Posterior vena cava (tissue), 2 donors: ENCODE measurements at regions not wholly inside any gene's neighbourhood (a gene's known extent, or its start where the extent isn't known, plus 50 kb on each side); places are given as distances from the start of the nearest gene placed in this dataset.
A peak's percentile ranks its signal among the peaks of the same experiment; 100 is the strongest.
"Not testable (repeated sequence)": the region's sequence is repeated elsewhere in the genome, so short reads cannot be mapped to it uniquely, and the experiment has no call there.

Experiments used
- DNase-seq: peaks from one replicate; pipeline ENCODE4 v3.0.0-alpha.2; 2020; ENCODE audit warnings: low spot score
- intact Hi-C, 2 donors: fragments of 100-400 bp; cut with DNase I; formaldehyde crosslinking; loops; one replicate each; pipeline versions ENCODE4 v1.14.1 to v1.14.2; 2022 to 2023
- donor health status: DM: yes; HTN: yes; CAD: no.
- donor health status: DM: yes; HTN: yes; CAD: no.

DNA sequence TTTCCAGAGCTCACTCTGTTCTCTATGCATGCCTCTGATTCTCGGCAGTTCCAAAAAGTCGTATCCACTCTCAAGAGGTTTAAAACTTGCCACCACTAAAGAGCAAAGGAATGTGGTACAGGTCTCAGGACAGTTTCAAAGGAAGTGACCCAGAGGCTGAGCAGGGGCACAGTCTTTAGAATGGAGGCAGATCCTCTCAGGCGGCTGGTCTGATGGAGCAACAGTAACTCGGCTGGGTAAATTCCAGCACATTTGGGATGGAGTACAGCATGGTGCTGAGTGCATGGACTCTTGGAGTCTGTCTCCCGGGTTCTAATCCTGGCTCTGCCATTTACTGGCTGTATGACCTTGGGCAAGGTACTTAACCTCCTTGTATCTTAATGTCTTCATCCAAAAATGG lies 88.1 kb upstream of the BACH2 start:
- intact Hi-C loops: loop anchor here (10.0 kb wide), 2 partner anchors 420 to 430 kb away; no protein-coding TSS in a partner anchor
- no peak for DNase-seq

DNA sequence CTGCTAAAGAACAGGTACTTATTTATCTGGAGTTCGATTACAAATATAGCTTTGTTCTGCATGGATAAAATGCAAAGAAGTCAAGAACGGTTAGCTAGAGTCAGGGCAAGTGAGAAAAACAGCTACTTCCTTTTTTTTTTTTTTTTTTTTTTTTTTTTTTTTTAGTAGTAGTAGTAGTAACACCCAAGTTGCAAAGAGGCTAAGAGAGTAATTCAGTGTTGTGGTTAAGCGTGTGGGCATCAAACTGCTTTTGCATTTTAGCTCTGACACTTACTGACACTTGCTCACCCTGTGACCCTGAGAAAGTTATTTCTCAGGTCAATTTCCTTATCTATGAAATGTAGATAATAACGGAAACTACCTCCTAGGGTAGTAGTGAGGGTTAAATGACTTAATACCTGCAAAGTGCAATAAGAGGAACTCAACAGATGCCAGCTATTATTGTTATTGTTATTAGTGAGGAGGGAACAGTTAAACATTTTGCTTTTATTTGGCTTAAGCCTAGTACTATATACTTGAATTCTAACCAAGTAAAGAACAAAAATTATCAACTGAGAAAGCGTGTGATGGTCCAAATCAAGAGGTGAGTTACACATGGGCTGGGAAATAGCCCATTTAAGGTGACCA lies 86.7 kb upstream of the BACH2 start:
- intact Hi-C loops: loop anchor here (10.0 kb wide), 2 partner anchors 419 to 429 kb away; no protein-coding TSS in a partner anchor
- DNase-seq: no peak

DNA sequence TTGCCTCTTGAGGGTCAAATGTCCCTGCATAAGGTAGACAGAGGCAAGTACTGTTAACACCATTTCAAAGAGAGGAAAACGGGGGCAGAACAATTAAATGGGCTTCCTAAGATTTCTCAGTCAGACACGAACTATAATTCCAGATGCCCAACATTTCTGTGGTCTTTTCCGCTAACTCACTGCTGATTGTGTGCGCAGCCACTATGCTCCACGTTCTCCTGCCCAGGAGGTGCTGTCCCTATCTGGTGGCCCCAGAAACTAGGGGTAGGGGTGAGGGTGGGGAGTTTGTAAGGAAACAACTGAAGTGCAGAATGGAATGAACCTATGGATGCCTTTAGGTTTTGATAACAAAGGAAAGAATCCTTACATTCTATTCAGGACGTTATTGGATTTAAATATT lies 86.1 kb upstream of the BACH2 start:
- intact Hi-C loops: loop anchor here (10.0 kb wide), 2 partner anchors 418 to 428 kb away; no protein-coding TSS in a partner anchor
- no peak for DNase-seq

DNA sequence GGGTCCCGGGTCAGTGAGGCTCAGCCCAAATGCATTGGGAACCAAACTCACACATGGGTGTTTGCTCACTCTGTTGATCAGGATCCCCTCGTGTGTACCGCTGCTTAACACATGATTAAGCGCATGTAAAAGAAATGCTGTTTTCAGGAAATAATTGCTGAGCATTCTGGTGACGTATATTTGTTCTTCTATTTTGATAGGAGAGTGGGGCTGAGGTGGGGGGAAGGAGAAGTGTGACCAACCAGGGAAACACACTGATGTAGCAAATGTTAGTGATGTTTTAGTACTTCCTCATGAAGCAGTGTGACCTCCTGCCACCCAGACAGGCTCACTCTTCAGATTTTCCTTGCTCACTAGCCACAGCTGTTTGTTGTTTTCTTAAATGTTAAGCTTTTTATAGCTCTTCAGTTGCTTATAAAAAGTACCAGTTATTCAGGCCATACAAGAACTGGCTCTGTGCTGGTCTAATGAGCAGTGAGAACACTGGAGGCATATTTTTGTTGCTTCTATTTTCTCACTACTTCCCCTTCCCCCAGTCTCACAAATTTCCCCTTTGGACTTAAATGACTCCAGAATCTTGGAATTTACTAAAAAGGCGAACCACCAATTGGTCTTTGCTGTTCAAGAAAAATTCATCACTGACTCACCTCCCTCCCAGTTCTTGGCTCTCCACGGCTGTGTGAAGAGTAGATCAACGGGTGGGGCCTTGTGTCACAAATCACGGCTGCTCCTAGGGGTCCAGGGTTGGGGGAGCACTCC lies 79.2 kb upstream of the BACH2 start:
- intact Hi-C loops: loop anchor here in 1 of 2 donors (10.0 kb wide), 1 partner anchor 281 kb away; no protein-coding TSS in a partner anchor
- no peak for DNase-seq

DNA sequence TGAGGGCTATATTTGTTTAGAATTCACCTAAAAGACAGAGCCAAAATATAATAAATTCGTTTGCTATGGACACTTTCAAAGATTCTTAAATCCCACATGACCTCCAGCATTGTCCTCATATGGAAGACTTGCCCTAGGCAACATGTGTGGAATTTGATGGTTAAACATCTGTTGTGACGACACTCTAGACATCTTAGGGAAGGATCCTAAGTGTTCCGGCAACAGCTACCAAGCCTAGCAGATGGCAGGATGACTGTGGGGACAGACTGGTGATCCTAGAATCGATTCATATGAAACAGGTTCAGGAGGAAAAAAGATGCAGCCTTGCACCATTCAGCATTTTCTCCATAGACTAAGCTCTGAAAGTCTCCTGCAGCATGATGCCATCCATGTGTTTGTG lies 77.6 kb upstream of the BACH2 start:
- DNase-seq: no peak
- intact Hi-C loops: loop anchor here in 1 of 2 donors (10.0 kb wide), 1 partner anchor 279 kb away; no protein-coding TSS in a partner anchor

DNA sequence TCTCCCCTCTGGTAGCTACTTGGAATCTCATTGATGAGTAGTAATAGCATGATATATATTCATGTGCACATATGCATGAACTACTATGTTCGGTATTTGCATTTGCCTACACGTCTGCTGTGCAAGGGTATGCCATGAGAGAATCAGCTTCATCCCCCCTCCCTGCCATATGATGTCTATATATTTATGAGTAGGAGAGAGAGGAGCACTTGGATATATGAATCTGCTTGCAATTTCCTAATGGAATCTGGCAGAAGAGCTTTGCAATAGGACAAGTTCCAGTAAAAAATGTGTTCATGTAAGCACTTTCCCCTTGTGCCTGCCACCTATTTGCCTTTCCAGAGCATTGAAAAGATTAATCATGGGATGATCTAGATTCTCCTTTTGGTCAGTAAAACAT lies 76.2 kb upstream of the BACH2 start:
- DNase-seq: no peak
- intact Hi-C loops: loop anchor here in 1 of 2 donors (10.0 kb wide), 1 partner anchor 278 kb away; no protein-coding TSS in a partner anchor

DNA sequence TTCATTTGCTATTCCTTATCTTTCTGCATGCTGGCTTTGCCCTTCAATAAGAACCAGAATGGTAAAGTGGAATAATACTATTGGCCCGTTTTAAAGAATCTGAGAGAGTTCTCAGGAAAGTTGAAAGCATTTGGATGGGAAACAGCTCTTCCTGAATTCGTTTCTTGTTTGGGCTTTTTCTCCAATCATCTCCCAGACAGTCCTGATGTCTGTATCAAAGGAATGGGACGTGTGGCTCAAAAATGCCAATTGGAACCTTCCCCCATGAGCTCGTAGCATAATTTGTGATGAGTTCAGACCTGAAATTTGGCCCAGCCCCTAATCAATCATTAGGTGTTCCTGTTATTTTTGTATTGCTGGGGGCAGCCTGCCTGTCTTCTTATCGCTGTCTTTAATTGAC lies 75.8 kb upstream of the BACH2 start:
- DNase-seq: no peak
- intact Hi-C loops: loop anchor here in 1 of 2 donors (10.0 kb wide), 1 partner anchor 278 kb away; no protein-coding TSS in a partner anchor

DNA sequence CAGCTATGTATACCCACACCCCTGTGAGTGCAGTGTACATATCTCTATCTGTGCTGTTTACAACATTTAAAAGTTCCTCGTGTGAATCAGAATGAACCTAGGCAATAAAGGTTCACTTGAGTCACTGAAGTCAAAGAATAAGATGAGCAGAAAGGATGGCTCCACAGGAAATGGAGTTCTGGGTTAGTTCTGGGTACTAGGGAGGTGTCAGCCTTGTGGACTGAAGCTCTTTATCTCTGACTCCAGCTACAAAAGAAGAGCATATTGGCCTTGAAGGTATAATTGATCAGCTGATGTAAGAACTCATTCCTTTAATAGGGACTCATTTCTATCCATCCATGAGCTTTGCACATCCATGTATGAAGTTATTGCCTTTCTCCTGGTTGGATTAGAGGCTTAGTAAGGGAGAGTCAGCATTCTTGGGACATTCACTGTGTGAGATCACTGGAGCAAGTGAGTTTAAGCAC lies 73.9 kb upstream of the BACH2 start:
- intact Hi-C loops: loop anchor here in 1 of 2 donors (10.0 kb wide), 1 partner anchor 276 kb away; no protein-coding TSS in a partner anchor
- DNase-seq: no peak

DNA sequence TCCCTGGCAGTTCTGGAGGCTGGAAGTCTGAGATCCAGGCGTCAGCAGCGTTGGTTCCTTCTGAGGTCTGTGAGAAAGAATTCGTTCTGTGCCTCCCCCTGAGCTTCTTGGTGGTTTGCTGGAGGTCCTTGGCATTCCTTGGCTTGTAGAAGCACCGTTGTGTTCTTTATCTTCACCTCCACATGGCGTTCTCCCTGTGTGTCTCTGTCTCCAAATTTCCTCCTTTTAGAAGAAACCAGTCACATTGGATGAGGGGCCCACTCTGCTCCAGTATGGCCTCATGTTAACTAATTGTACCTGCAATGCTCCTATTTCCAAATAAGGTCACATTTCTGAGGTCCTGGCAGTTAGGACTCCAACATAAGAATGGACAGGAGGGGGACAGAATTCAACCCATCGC lies 73.0 kb upstream of the BACH2 start:
- intact Hi-C loops: loop anchor here (10.0 kb wide), 3 partner anchors 75 to 655 kb away; partner anchors contain the start of gene BACH2 (in 1 of the 2)
- no peak for DNase-seq

DNA sequence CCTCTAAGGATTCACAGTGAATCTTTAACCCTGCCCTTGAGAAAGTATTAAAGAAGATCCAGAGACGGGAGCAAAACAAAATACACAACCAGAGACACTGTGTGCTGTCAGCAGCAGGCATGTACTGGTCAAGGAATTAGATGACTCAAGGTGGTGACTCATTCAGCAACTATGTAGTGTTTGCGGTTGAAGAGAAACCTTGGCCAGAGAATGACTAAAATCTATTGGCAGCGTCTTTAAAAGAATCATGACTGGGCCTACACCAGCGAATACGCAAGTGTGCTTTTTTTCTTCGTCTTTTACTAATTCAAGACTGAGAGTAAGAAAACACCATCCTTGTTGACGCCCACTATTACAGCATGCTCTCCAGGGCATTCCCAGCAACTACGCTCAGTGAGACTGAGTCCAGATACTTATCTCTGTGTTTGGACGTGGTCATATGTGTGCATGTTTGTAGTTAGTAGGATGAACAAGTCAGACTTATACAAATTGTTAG lies 72.4 kb upstream of the BACH2 start:
- peak; percentile 82 for DNase-seq
- intact Hi-C loops: loop anchor here (10.0 kb wide), 2 partner anchors 74 to 654 kb away; partner anchors contain the start of gene BACH2 (in 1 of the 2)

DNA sequence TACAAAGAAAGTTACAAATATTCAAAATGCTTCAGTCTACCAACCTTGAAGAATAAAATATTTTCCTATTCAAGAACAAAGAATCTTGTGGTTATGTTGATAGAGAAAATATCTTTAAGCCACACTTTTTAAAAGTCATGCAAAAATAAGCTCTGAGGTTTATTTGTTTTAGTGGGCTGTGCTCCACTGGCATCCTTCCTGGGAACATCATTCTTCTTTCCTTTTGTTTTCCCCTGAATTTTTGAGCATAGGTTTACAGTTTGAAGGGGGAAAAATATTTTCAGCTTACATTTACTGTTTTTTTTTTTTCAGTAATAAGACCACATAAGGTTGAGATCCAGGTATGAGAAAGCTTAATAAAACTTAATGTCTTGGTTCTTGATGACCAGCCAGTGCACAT lies 72.0 kb upstream of the BACH2 start:
- intact Hi-C loops: loop anchor here (10.0 kb wide), 2 partner anchors 74 to 654 kb away; partner anchors contain the start of gene BACH2 (in 1 of the 2)

DNA sequence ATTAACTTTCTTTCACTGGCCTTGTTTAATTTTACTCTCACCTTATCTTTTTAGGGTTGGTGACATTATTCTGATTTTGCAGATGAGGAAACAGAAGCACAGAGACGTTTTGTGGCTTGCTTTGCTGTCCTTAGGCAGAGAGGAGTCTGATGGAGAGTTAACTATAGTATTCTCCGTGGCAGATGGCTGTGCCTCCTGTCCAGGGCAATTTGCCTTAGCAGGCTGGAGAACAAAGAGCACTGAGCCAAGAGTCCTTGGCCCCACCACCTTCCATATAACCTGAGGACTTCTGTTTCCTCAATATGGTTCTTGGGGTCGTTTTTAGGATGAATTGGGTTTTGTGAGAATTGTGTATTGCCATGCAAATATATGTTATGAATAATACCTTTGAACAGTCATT lies 71.4 kb upstream of the BACH2 start:
- intact Hi-C loops: loop anchor here (10.0 kb wide), 2 partner anchors 73 to 653 kb away; partner anchors contain the start of gene BACH2 (in 1 of the 2)
- no peak for DNase-seq

More for the DNA sequence above, 72.0 kb upstream of the BACH2 start:
- no peak for DNase-seq

DNA sequence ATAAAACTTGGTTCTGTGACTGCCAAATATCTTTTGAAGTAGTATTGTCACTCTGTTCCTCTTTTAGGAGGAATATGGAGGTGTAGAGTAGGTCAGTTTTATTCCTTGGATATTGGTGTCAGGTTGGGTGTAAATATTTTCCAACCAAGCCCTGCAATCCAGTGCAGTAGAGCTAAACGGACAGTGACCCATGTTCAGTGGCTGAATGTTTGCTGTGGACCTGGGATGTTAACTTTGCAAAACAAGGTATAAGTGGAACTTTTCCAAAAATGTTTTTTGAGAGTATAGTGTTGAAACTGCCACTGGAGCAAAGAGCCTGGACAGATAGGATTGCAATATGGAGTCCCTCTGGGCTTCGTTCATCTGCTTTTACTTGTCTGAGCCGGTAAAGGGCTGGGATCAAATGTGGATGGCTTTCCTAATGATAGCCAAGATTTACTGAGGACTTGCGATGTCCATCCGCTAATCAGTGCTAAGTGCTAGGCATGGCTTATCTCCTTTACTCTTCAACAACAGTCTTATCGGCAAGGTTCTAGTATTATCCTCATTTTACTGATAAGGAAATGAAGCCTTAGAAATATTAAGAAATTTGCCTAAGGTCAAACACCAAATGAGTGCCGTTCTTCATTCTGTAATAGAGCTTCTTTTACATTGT lies 69.0 kb upstream of the BACH2 start:
- DNase-seq: no peak
- intact Hi-C loops: loop anchor here (10.0 kb wide), 2 partner anchors 71 to 651 kb away; partner anchors contain the start of gene BACH2 (in 1 of the 2)

DNA sequence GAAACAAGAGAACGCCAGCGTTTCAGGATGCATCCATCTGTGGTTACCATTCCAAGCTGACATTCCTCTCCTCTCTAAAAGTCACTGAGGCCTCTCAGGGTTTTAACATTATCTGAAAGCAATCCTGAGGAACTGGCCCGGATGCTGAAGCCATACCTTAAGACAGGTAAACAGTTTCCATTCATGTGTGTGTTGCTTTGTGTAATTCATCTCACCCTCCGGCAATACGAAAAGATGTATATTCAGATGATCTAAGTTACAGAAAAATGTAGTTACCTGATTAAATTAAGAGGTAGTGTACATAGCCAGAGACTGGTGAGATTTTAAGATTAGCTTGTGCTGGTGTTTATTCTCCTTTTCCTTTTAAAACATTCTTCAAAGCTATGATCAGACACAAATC lies 68.4 kb upstream of the BACH2 start:
- intact Hi-C loops: loop anchor here (10.0 kb wide), 2 partner anchors 70 to 650 kb away; partner anchors contain the start of gene BACH2 (in 1 of the 2)

DNA sequence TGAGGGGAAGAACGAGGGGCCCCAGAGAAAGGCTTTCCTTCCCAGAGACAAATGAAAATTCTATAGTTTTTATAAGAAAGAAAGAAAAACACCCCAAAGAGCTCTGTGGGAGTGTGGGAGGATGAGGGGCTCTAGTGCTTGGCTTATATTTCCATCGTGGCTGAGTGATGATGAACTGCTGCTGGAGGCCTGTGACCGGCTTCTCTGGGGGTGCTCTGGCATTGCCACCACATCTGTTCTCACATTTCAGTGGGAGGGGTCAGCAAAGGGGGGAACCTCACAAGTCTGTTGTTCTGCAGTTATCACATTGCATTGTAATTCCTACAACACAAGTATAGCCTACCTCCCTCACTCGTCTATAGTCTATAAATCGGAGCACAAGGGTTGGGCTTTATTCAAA lies 67.6 kb upstream of the BACH2 start:
- intact Hi-C loops: loop anchor here (10.0 kb wide), 2 partner anchors 69 to 649 kb away; partner anchors contain the start of gene BACH2 (in 1 of the 2)
- no peak for DNase-seq

More for the DNA sequence above, 68.4 kb upstream of the BACH2 start:
- no peak for DNase-seq

DNA sequence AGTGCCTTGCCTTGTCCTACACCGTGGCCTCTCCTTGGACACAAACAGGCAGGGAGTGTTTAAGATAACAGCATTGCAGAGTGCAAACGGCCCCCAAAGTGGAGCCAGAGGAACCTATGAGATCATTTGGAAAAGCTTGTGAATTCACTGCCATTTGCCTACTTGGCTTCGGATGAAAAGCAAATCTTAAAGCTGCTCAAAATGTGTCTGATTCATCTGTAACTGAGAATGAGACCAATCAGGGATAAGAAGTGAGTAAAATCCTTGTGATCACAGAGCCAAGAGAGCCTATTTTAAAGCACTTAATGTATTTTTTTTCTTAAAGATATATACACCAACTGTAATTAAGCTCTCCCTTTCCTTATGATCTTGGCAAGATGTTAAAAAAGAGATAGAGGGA lies 65.7 kb upstream of the BACH2 start:
- DNase-seq: no peak
- intact Hi-C loops: loop anchor here (10.0 kb wide), 2 partner anchors 68 to 648 kb away; partner anchors contain the start of gene BACH2 (in 1 of the 2)

DNA sequence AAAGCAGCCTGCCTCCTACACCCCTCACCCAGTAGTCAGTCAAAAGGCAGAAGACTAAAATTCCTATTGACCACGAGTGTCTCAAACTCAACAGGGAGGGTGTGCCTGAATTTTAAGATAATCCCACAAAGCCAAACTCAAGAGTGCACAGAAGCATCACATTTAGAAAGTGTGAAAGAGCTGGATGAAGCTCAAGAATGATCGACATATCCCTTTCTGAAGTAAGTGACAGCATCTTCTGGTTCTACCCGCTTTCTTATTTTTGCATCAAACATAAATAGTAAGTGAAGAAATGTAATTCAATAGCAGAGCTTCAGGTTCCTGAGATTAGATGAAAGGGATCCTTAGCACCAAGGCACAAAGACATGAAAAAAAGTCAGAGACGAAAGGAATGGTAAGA lies 64.5 kb upstream of the BACH2 start:
- intact Hi-C loops: loop anchor here (10.0 kb wide), 2 partner anchors 66 to 646 kb away; partner anchors contain the start of gene BACH2 (in 1 of the 2)
- DNase-seq: no peak

DNA sequence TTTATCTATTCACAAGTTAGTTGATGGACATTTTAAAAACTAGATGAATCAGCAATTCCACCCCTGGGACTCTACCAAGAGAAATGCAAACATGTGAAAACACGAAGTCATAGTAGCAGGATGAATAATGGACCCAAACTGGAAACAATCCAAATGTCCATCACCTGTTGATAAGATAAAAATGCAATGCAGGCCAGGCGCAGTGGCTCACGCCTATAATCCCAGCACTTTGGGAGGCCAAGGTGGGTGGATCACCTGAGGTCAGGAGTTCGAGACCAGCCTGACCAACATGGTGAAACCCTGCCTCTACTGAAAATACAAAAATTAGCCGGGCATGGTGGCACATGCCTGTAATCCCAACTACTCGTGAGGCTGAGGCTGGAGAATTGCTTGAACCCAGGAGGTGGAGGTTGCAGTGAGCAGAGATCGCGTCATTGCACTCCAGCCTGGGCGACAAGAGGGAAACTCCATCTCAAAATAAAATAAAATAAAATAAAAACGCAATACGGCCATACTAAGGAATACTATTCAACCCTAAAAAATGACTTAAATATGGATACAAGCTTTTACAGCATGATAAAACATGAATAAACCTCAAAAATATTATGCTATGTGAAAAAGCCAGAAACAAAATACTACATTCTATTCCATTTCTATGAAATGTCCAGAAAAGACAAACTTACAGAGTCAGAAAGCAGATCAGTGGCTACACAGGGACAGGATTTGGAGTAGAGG lies 61.6 kb upstream of the BACH2 start:
- intact Hi-C loops, DNase-seq: not testable (repeated sequence)
